ENCODE measurements at regions not wholly inside any gene's neighbourhood (a gene's known extent, or its start where the extent isn't known, plus 50 kb on each side); places are given as distances from the start of the nearest gene placed in this dataset.

DNA sequence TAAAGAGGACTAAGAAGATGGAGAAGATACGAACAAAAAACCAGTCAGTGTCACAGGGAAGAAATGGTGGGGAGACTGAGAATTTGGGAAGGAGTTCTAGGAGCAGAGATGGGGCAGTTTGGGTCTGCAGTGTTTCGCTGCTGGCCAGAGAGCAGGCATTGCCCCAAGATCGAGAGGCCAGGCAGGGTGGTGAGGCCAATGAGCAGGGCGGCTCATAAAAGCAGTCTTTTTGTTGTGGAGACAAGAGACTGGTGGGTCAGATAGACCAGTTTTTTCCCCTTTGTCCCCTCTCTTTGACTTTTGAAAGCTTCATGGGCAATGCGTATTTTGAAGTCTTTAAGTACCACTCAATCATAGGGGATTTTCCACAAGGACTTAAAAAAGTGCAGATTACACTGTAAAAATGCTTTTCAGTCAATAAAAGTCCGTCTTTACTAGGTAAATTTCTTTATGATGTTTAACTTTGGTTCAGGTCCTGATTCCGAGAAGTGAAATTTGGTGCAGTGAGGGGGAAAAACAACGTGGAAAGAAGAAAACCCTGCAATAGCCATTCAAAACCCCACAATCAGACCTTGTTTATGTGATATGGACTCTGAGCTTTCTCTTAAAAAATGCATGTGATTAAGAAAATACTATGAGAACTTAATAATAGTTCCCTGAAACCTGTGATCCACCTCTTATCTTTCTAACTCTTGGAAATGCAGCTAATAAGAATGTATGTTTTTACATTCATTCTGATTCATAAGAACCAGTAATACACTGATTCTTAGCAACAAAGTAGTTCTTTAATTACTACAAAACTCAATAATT is 338.9 kb downstream of the KLF5 start (continued):
- TF ChIP-seq, protein P1, sequence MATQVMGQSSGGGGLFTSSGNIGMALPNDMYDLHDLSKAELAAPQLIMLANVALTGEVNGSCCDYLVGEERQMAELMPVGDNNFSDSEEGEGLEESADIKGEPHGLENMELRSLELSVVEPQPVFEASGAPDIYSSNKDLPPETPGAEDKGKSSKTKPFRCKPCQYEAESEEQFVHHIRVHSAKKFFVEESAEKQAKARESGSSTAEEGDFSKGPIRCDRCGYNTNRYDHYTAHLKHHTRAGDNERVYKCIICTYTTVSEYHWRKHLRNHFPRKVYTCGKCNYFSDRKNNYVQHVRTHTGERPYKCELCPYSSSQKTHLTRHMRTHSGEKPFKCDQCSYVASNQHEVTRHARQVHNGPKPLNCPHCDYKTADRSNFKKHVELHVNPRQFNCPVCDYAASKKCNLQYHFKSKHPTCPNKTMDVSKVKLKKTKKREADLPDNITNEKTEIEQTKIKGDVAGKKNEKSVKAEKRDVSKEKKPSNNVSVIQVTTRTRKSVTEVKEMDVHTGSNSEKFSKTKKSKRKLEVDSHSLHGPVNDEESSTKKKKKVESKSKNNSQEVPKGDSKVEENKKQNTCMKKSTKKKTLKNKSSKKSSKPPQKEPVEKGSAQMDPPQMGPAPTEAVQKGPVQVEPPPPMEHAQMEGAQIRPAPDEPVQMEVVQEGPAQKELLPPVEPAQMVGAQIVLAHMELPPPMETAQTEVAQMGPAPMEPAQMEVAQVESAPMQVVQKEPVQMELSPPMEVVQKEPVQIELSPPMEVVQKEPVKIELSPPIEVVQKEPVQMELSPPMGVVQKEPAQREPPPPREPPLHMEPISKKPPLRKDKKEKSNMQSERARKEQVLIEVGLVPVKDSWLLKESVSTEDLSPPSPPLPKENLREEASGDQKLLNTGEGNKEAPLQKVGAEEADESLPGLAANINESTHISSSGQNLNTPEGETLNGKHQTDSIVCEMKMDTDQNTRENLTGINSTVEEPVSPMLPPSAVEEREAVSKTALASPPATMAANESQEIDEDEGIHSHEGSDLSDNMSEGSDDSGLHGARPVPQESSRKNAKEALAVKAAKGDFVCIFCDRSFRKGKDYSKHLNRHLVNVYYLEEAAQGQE (IDR thresholded peaks at IDR 0.05; ENCODE audit: low read depth) = no peak

- Histone ChIP-seq H3K9me2 (ENCODE audit: insufficient read depth) (no peaks in the 10 kb centered on the region), H3K36me3 (ENCODE audit: control insufficient read depth in 1 of 2, insufficient read depth in 2 of 2, low read length in 2 of 2) (no peaks in the 10 kb centered on the region), H4K20me1 (ENCODE audit: insufficient read depth) (no peaks in the 10 kb centered on the region), H3K9me3 (ENCODE audit: control insufficient read depth in 1 of 2, insufficient read depth in 1 of 2, low read depth in 1 of 2, low read length in 2 of 2) (no peaks in the 10 kb centered on the region), H3K27ac (ENCODE audit: low read depth, low read length) (no peak overlapping the region), H3K79me2 (ENCODE audit: insufficient read depth, low read length) (no peaks in the 10 kb centered on the region), H3K4me1 (ENCODE audit: control insufficient read depth in 1 of 2, insufficient read depth in 2 of 2, low read length in 2 of 2) (peaks cover 5 to 6% of the 10 kb centered on the region in 2 experiments; a peak in 2 of 4 replicates), H3K4me3 (replicated peaks in 1 of 2; ENCODE audit: low read depth in 1 of 2, low read length in 2 of 2) (no peak overlapping the region), H3K27me3 (ENCODE audit: insufficient read depth, low read length) (no peaks in the 10 kb centered on the region), H2AFZ (ENCODE audit: low read depth, low read length, poor library complexity, severe bottlenecking) (no peak overlapping the region), H3K9ac (ENCODE audit: low read length) (no peak overlapping the region), H3K4me2 (ENCODE audit: low read length) (no peak overlapping the region)
- CTCF ChIA-PET = no interaction called here
- no peak for ATAC-seq
- TF ChIP-seq, protein P2, sequence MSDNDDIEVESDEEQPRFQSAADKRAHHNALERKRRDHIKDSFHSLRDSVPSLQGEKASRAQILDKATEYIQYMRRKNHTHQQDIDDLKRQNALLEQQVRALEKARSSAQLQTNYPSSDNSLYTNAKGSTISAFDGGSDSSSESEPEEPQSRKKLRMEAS (IDR thresholded peaks at IDR 0.05) = no peak
- no peak for TF ChIP-seq CEBPB (IDR thresholded peaks at IDR 0.05; ENCODE audit: low read depth)
- TF ChIP-seq, protein P1 (IDR thresholded peaks at IDR 0.05; ENCODE audit: low read depth) = no peak
- TF ChIP-seq SP1 (IDR thresholded peaks at IDR 0.05; ENCODE audit: low read depth) = no peak
- TF ChIP-seq EGR1 (IDR thresholded peaks at IDR 0.05; ENCODE audit: low read depth) = no peak
- TF ChIP-seq ZFX (IDR thresholded peaks at IDR 0.05) = no peak
- no peak for TF ChIP-seq TCF7L2 (IDR thresholded peaks at IDR 0.05; ENCODE audit: borderline replicate concordance, extremely low read depth, insufficient read depth, insufficient read length)
- no peak for TF ChIP-seq POLR2AphosphoS5 (IDR thresholded peaks at IDR 0.05; ENCODE audit: low read depth, low read length)
- no peak for TF ChIP-seq EZH2 (IDR thresholded peaks at IDR 0.05)
- TF ChIP-seq FOSL1 (IDR thresholded peaks at IDR 0.05; ENCODE audit: low read depth) = no peak
- TF ChIP-seq POLR2A (IDR thresholded peaks at IDR 0.05; ENCODE audit: borderline replicate concordance, extremely low read depth, insufficient read depth, insufficient read length) = no peak
- TF ChIP-seq EZH2phosphoT487 (IDR thresholded peaks at IDR 0.05; ENCODE audit: borderline replicate concordance) = no peak
- no peak for TF ChIP-seq YY1 (IDR thresholded peaks at IDR 0.05; ENCODE audit: extremely low read depth, insufficient replicate concordance, low read depth, low read length)
- no peak for TF ChIP-seq ELF1 (IDR thresholded peaks at IDR 0.05; ENCODE audit: borderline replicate concordance, low read depth)
- no peak for TF ChIP-seq CBX3 (IDR thresholded peaks at IDR 0.05; ENCODE audit: low read depth)
- TF ChIP-seq SIN3A (IDR thresholded peaks at IDR 0.05; ENCODE audit: low read depth) = no peak
- no peak for DNase-seq (ENCODE audit: low read depth, low spot score)
- RAD21 ChIA-PET (ENCODE audit: low non-redundant PET in 1 of 2, low total read pairs in 2 of 2, uncharacterized antibody in 2 of 2, unreplicated experiment in 2 of 2) = no interaction called here
- intact Hi-C loops (cut with micrococcal nuclease) = no loop called here
- no TSS peak for BruUV-seq (replicated peaks)
- POLR2A ChIA-PET = no interaction called here
Observed at GRCh38 chr13:73394066-73394465, 335.3 kb downstream of the KLF5 start.

All from HCT116 (cell line).